ENCODE measurements at regions not wholly inside any gene's neighbourhood (a gene's known extent, or its start where the extent isn't known, plus 50 kb on each side); places are given as distances from the start of the nearest gene placed in this dataset.

DNA sequence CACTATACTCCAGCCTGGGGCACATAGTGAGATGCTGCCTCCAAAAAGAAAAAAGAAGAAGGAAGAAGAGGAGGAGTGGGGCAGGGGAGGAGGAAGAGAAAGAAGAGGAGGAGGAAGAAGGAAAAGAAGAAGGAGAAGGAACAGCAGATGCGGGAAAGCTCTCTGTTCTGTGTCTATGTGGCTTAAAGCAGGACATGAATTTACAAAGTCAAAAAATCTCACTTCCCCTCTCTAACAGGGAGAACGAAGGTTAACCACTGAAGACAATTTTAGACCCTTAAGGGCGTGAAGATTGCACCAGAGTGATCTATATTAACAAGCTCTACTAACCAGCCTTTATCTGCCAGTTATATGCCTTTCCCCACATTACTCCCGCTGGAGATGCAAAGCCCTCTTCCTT, 258.9 kb downstream of the METTL4 start:
- no peak overlapping the region for H3K4me3 ChIP-seq (ENCODE audit: low read depth, low read length)
- DNase-seq (ENCODE audit: low read depth) = no peak
- TF ChIP-seq, protein P1, sequence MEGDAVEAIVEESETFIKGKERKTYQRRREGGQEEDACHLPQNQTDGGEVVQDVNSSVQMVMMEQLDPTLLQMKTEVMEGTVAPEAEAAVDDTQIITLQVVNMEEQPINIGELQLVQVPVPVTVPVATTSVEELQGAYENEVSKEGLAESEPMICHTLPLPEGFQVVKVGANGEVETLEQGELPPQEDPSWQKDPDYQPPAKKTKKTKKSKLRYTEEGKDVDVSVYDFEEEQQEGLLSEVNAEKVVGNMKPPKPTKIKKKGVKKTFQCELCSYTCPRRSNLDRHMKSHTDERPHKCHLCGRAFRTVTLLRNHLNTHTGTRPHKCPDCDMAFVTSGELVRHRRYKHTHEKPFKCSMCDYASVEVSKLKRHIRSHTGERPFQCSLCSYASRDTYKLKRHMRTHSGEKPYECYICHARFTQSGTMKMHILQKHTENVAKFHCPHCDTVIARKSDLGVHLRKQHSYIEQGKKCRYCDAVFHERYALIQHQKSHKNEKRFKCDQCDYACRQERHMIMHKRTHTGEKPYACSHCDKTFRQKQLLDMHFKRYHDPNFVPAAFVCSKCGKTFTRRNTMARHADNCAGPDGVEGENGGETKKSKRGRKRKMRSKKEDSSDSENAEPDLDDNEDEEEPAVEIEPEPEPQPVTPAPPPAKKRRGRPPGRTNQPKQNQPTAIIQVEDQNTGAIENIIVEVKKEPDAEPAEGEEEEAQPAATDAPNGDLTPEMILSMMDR (conservative IDR thresholded peaks at IDR 0.05; ENCODE audit: low read depth, low read length) = no peak

DNA sequence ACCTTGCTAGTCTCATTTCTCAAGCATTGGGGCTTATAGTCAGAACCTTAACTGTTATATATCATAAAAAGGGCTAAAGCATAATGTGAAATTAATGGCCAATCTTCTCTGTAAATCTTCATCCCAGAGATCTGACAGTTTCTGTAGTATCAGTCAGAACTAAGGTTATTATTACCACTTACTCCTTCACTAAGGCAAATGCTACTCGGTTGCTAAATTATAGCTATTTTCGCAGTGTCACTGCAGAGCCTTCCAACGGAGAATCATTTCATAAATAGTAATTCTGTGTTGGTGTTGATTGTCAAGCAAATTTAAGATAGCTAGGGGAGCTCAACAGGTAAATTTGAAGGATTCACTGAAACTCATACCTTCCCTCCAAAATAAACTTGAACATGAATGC, 258.0 kb downstream of the METTL4 start:
- no peak for DNase-seq (ENCODE audit: low read depth)
- TF ChIP-seq, protein P1 (conservative IDR thresholded peaks at IDR 0.05; ENCODE audit: low read depth, low read length) = no peak
- no peak overlapping the region for H3K4me3 ChIP-seq (ENCODE audit: low read depth, low read length)

DNA sequence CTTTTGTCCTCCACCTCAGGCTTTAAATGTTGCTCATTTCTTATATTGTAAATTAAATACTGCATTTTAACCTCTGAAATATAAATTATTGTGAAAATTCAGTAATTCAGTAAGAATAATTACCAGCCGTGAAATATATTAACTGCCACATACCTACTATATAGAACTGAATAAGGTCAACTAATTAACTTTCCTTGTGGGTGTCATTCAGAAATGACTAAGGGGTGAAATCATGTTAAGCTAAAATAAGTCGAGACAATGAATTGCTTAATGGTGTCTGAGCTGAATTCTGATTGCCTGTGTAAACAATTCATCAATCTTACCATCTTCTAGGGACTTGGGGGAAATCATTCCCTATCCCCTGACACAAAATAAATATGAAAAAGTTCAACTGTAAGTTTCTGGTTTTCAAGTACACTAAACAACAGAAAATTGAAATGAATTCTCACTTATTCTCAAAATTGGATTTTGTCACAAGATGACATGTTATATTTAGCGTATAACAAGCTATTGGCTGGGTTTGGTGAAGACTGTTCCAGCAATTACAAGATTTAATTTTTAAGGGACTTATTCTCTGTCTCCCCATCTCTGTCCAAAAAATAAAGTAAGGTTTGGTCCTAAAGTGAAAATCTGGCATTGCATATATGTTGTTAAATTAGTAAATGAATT, 255.1 kb downstream of the METTL4 start:
- H3K4me3 ChIP-seq (ENCODE audit: low read depth, low read length) = no peak overlapping the region
- no peak for DNase-seq (ENCODE audit: low read depth)
- TF ChIP-seq, protein P1 (conservative IDR thresholded peaks at IDR 0.05; ENCODE audit: low read depth, low read length) = no peak

DNA sequence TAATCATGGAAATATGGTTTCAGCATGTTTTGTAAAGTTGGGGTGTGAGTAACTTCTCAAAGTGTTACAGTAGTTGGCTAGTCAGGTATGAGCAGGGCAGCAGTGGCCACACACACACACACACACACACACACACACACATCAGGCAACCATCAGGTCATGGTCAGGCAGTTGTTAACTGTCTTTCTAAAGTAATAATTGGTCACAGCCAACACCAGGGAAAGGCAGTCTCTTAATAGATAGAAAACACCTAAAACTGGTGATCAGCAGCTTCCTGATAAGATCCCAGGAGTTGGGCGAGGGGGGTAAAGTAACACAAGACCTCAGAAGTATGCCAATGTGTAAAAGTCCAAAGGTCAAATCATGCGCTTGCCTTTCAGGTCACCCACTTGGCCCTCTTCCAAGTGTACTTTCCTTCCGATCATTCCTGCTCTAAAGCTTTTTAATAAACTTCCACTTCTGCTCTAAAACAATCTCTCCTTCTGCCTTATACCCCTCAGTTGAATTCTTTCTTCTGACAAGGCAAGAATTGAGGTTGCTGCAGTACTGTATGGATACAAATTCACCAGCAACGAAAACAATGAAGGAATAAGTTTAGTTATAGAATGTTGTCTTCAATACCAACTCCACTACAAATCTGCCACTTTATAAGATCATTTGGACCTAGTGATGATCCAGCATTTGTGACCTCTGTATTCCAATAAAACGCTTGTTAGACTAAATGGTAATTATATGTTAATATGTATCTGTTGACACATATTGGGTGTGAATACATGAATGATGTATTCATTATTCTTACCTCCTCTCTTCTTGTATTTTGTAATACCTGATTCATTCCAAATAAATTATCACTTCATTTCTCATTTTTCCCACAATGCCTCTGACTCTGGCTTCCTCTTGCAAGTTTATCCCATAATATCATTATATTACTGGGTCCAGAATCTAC, 254.3 kb downstream of the METTL4 start:
- DNase-seq (ENCODE audit: low read depth) = no peak
- TF ChIP-seq, protein P1 (conservative IDR thresholded peaks at IDR 0.05; ENCODE audit: low read depth, low read length) = no peak
- no peak overlapping the region for H3K4me3 ChIP-seq (ENCODE audit: low read depth, low read length)

DNA sequence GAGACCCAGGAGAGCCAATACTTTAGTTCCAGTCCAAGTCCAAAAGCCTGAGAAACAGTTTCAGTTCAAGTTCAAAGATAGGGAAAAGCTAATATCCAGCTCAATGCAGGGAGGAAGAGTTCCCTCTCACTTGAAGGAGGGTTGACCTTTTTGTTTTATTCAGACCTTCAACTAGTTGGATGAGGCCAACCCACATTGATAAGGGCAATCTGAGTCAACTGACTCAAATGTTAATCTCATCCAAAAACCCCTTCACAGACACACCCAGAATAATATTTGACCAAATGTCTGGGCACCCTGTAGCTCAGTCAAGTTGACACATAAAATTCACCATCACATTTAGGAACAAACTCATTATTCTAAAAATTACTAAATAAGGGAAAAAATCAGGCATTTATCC, 246.8 kb downstream of the METTL4 start:
- H3K4me3 ChIP-seq (ENCODE audit: low read depth, low read length) = no peak overlapping the region
- DNase-seq (ENCODE audit: low read depth) = no peak
- TF ChIP-seq, protein P1 (conservative IDR thresholded peaks at IDR 0.05; ENCODE audit: low read depth, low read length) = no peak

DNA sequence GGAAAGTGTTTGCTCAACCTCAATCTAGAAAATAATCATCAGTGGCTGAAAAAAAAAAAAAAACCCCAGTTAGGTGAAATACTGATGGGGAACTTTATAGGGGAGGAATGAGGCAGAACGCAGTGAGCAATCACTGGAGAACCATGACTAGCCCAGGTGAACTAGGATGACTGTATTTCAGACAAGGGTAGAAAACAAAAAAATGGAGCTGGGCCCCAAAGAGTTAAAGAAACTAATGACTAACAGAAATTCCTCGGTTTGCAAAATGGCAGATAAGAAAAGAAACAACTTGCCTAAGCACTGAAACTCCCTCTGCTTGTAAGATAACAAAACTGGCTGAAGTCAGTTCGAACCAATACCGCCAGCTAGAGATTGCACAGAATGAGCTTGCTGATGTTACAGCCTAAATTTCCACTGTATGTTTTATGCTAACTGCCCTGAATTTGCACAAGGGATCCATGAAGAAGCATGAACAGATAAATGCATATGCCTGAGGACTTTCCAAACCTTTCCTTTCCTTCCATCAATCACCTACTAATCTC, 245.9 kb downstream of the METTL4 start:
- H3K4me3 ChIP-seq (ENCODE audit: low read depth, low read length) = no peak overlapping the region
- DNase-seq (ENCODE audit: low read depth) = peak; percentile 90
- TF ChIP-seq, protein P1 (conservative IDR thresholded peaks at IDR 0.05; ENCODE audit: low read depth, low read length) = no peak

Data from choroid plexus epithelial cell (primary cell).